Umbilical cord (tissue), 1 donor: ENCODE measurements at regions not wholly inside any gene's neighbourhood (a gene's known extent, or its start where the extent isn't known, plus 50 kb on each side); places are given as distances from the start of the nearest gene placed in this dataset.
"Not testable (repeated sequence)": the region's sequence is repeated elsewhere in the genome, so short reads cannot be mapped to it uniquely, and the experiment has no call there.

Source experiments
- DNase-seq: peaks from one replicate; pipeline ENCODE4 v3.0.0-alpha.2; 2015; ENCODE audit warnings: low spot score

GRCh38 chr16:26772503-26772902, 294.2 kb upstream of the C16orf82 start:
- no peak for DNase-seq

- no peak for DNase-seq
Measured at GRCh38 chr16:26777821-26778220, 288.9 kb upstream of the C16orf82 start.

GRCh38 chr16:26787924-26788323, 278.8 kb upstream of the C16orf82 start:
- no peak for DNase-seq

- DNase-seq: no peak
Measured at GRCh38 chr16:26791169-26791568, 275.6 kb upstream of the C16orf82 start.

- no peak for DNase-seq
Measured at GRCh38 chr16:26795184-26795583, 271.5 kb upstream of the C16orf82 start.

GRCh38 chr16:26801628-26802027, 265.1 kb upstream of the C16orf82 start:
- no peak for DNase-seq

- no peak for DNase-seq
Measured at GRCh38 chr16:26802440-26802839, 264.3 kb upstream of the C16orf82 start.

- DNase-seq: no peak
Measured at GRCh38 chr16:26802965-26803364, 263.8 kb upstream of the C16orf82 start.

GRCh38 chr16:26806657-26807056, 260.1 kb upstream of the C16orf82 start:
- no peak for DNase-seq

- no peak for DNase-seq
Measured at GRCh38 chr16:26809461-26809860, 257.3 kb upstream of the C16orf82 start.

GRCh38 chr16:26816266-26816665, 250.5 kb upstream of the C16orf82 start:
- DNase-seq: no peak

- no peak for DNase-seq
Measured at GRCh38 chr16:26816885-26817571, 249.7 kb upstream of the C16orf82 start.

GRCh38 chr16:26818393-26818792, 248.3 kb upstream of the C16orf82 start:
- no peak for DNase-seq

GRCh38 chr16:26824469-26824868, 242.3 kb upstream of the C16orf82 start:
- no peak for DNase-seq

GRCh38 chr16:26826500-26826899, 240.2 kb upstream of the C16orf82 start:
- DNase-seq: no peak

- no peak for DNase-seq
Measured at GRCh38 chr16:26827386-26827785, 239.3 kb upstream of the C16orf82 start.

- peak; percentile 3 for DNase-seq
Measured at GRCh38 chr16:26830428-26831127, 236.1 kb upstream of the C16orf82 start.

GRCh38 chr16:26836114-26836513, 230.6 kb upstream of the C16orf82 start:
- not testable (repeated sequence) for DNase-seq

GRCh38 chr16:26838931-26839330, 227.8 kb upstream of the C16orf82 start:
- no peak for DNase-seq

- DNase-seq: no peak
Measured at GRCh38 chr16:26840691-26841090, 226.0 kb upstream of the C16orf82 start.

GRCh38 chr16:26856271-26856670, 210.5 kb upstream of the C16orf82 start:
- DNase-seq: no peak

- no peak for DNase-seq
Measured at GRCh38 chr16:26856791-26857190, 209.9 kb upstream of the C16orf82 start.

GRCh38 chr16:26857371-26857770, 209.4 kb upstream of the C16orf82 start:
- no peak for DNase-seq
